Liver (tissue), 8 donors: ENCODE measurements at regions not wholly inside any gene's neighbourhood (a gene's known extent, or its start where the extent isn't known, plus 50 kb on each side); places are given as distances from the start of the nearest gene placed in this dataset.
"Not testable (repeated sequence)": the region's sequence is repeated elsewhere in the genome, so short reads cannot be mapped to it uniquely, and the experiment has no call there.

Source experiments
- DNase-seq: peaks from one replicate; pipeline ENCODE4 v3.0.0-alpha.2; 2017; ENCODE audit warnings: low spot score
- H3K27ac ChIP-seq, 2 donors: one replicate each; pipeline ENCODE4 v1.7.0; 2013; ENCODE audit warnings: inconsistent platforms in 2 of 2, low read length in 2 of 2, control low read depth in 1 of 2, low read depth in 1 of 2, mild to moderate bottlenecking in 1 of 2
- H3K27me3 ChIP-seq, 4 donors: one replicate each; pipeline versions ENCODE4 v1.6.1 to v1.7.0; 2013; ENCODE audit warnings: low read length in 3 of 4, inconsistent platforms in 1 of 4, mild to moderate bottlenecking in 1 of 4, moderate library complexity in 1 of 4; ENCODE audit not compliant: control insufficient read depth in 4 of 4, insufficient read depth in 4 of 4
- H3K36me3 ChIP-seq, 4 donors: one replicate each; pipeline versions ENCODE4 v1.6.1 to v1.7.0; 2013; ENCODE audit warnings: low read length in 3 of 4, mild to moderate bottlenecking in 3 of 4, low read depth in 1 of 4, moderate library complexity in 1 of 4; ENCODE audit not compliant: control insufficient read depth in 4 of 4, insufficient read depth in 3 of 4
- H3K4me1 ChIP-seq, 4 donors: one replicate each; pipeline versions ENCODE4 v1.6.1 to v1.7.0; 2013; ENCODE audit warnings: low read length in 3 of 4, mild to moderate bottlenecking in 3 of 4, moderate library complexity in 1 of 4; ENCODE audit not compliant: control insufficient read depth in 4 of 4, insufficient read depth in 4 of 4
- H3K4me3 ChIP-seq, 3 donors: one replicate each; pipeline versions ENCODE4 v1.6.1 to v1.7.0; 2013; ENCODE audit warnings: low read length in 3 of 3, control low read depth in 1 of 3, low read depth in 1 of 3, mild to moderate bottlenecking in 1 of 3
- H3K9ac ChIP-seq, 2 donors: one replicate each; pipeline ENCODE4 v1.7.0; 2013; ENCODE audit warnings: low read length in 2 of 2, mild to moderate bottlenecking in 2 of 2, moderate library complexity in 2 of 2, control low read depth in 1 of 2, low read depth in 1 of 2
- H3K9me3 ChIP-seq, 4 donors: one replicate each; pipeline versions ENCODE4 v1.6.1 to v1.7.0; 2013; ENCODE audit warnings: low read length in 3 of 4; ENCODE audit not compliant: control insufficient read depth in 4 of 4
- ATF3 ChIP-seq: IDR thresholded peaks from 2 replicates; pipeline ENCODE4 v1.6.1; 2016; ENCODE audit warnings: antibody characterized with exemption
- CTCF ChIP-seq: fragments of 150-350 bp; IDR thresholded peaks from 2 replicates; pipeline ENCODE4 v1.5.1; 2017; ENCODE audit warnings: improper control_type of control experiment, low read depth, low read length; ENCODE audit not compliant: missing input control
- EGR1 ChIP-seq, 2 donors: IDR thresholded peaks; 2 replicates each; pipeline ENCODE4 v1.6.1; 2016 to 2018; ENCODE audit warnings: antibody characterized with exemption in 2 of 2, low read depth in 2 of 2
- FOXA1 ChIP-seq: IDR thresholded peaks from 2 replicates; pipeline ENCODE4 v1.6.1; 2016; ENCODE audit warnings: antibody characterized with exemption
- FOXA2 ChIP-seq: IDR thresholded peaks from 2 replicates; pipeline ENCODE4 v1.6.1; 2016; ENCODE audit warnings: antibody characterized with exemption
- GABPA ChIP-seq, 2 donors: IDR thresholded peaks in 1 of 2; conservative IDR thresholded peaks in 1 of 2; 2 replicates each; pipeline ENCODE4 v1.6.1; 2016; ENCODE audit warnings: antibody characterized with exemption in 2 of 2, mild to moderate bottlenecking in 1 of 2, moderate library complexity in 1 of 2
- HNF4A ChIP-seq, 2 donors: conservative IDR thresholded peaks; 2 replicates each; pipeline ENCODE4 v1.6.1; 2016; ENCODE audit warnings: antibody characterized with exemption in 2 of 2, mild to moderate bottlenecking in 2 of 2
- HNF4G ChIP-seq: IDR thresholded peaks from 2 replicates; pipeline ENCODE4 v1.6.1; 2016; ENCODE audit warnings: antibody characterized with exemption
- JUND ChIP-seq, 2 donors: IDR thresholded peaks; 2 replicates each; pipeline ENCODE4 v1.6.1; 2016; ENCODE audit warnings: antibody characterized with exemption in 2 of 2
- MAX ChIP-seq: IDR thresholded peaks from 2 replicates; pipeline ENCODE4 v1.6.1; 2016; ENCODE audit warnings: antibody characterized with exemption
- NR2F2 ChIP-seq: IDR thresholded peaks from 2 replicates; pipeline ENCODE4 v1.6.1; 2016; ENCODE audit warnings: antibody characterized with exemption
- RAD21 ChIP-seq, 2 donors: IDR thresholded peaks; 2 replicates each; pipeline ENCODE4 v1.6.1; 2016; ENCODE audit warnings: antibody characterized with exemption in 2 of 2, mild to moderate bottlenecking in 2 of 2
- REST ChIP-seq: IDR thresholded peaks from 2 replicates; pipeline ENCODE4 v1.6.1; 2016; ENCODE audit warnings: antibody characterized with exemption, mild to moderate bottlenecking
- RXRA ChIP-seq, 2 donors: IDR thresholded peaks; 2 replicates each; pipeline ENCODE4 v1.6.1; 2017 to 2018; ENCODE audit warnings: antibody characterized with exemption in 2 of 2, mild to moderate bottlenecking in 1 of 2
- SP1 ChIP-seq: IDR thresholded peaks from 2 replicates; pipeline ENCODE4 v1.6.1; 2018; ENCODE audit warnings: antibody characterized with exemption, mild to moderate bottlenecking
- TAF1 ChIP-seq: conservative IDR thresholded peaks from 2 replicates; pipeline ENCODE4 v1.6.1; 2016; ENCODE audit warnings: antibody characterized with exemption, mild to moderate bottlenecking
- YY1 ChIP-seq: IDR thresholded peaks from 2 replicates; pipeline ENCODE4 v1.6.1; 2016; ENCODE audit warnings: antibody characterized with exemption, mild to moderate bottlenecking
- ZBTB33 ChIP-seq: IDR thresholded peaks from 2 replicates; pipeline ENCODE4 v1.6.1; 2016; ENCODE audit warnings: antibody characterized with exemption
- WGBS: extraction: QIAGEN DNeasy Blood & Tissue Kit; methylation state at CpG from one replicate; pipeline ENCODE4 v1.1.7; 2013; 5-methylcytosine and 5-hydroxymethylcytosine counted together
- donor health status: healthy.
- donor health status: healthy.
- donor health status: healthy.
- donor health status: healthy.
- donor health status: healthy.

- Histone ChIP-seq H3K36me3 (no peaks in the 10 kb centered on the region), H3K9ac (no peak overlapping the region), H3K4me3 (no peak overlapping the region), H3K9me3 (peaks cover 0 to 3% (median 0%) of the 10 kb centered on the region in 4 donors), H3K27ac (no peak overlapping the region), H3K27me3 (no peaks in the 10 kb centered on the region), H3K4me1 (peaks cover 0 to 4% (median 2%) of the 10 kb centered on the region in 4 donors)
- 31% methylated on average over 2 of the region's 2 CpGs for WGBS
- no peak for DNase-seq
- TF ChIP-seq ZBTB33 (no peak), HNF4A (conservative IDR thresholded peaks at IDR 0.05) (peak; percentile 7 to 23), RXRA (IDR thresholded peaks at IDR 0.05) (peak in 1 of 2 donors; percentile 33)
These were observed 899.2 kb downstream of the NCAM2 start for GRCh38 chr21:21897275-21897883.

- WGBS = 91% methylated on average over 1 of the region's 1 CpG
- peaks cover 0 to 4% (median 2%) of the 10 kb centered on the region in 4 donors for H3K4me1 ChIP-seq
- H3K36me3 ChIP-seq = no peaks in the 10 kb centered on the region
- no peaks in the 10 kb centered on the region for H3K27me3 ChIP-seq
- no peak for DNase-seq
- H3K4me3 ChIP-seq = no peak overlapping the region
- H3K9ac ChIP-seq = no peak overlapping the region
- no peak overlapping the region for H3K27ac ChIP-seq
- TF ChIP-seq SP1 (no peak), FOXA2 (no peak), TAF1 (no peak), HNF4A (conservative IDR thresholded peaks at IDR 0.05) (no peak), JUND (IDR thresholded peaks at IDR 0.05) (no peak), MAX (no peak), NR2F2 (no peak), CTCF (no peak), GABPA (IDR thresholded peaks at IDR 0.05 in 1 of 2, conservative IDR thresholded peaks at IDR 0.05 in 1 of 2) (no peak), ATF3 (no peak), ZBTB33 (no peak), YY1 (no peak), REST (no peak), EGR1 (IDR thresholded peaks at IDR 0.05; ENCODE audit: low read depth in 2 of 2) (no peak), RXRA (IDR thresholded peaks at IDR 0.05) (no peak), HNF4G (no peak), FOXA1 (no peak), RAD21 (IDR thresholded peaks at IDR 0.05) (no peak)
- H3K9me3 ChIP-seq = peaks cover 0 to 1% (median 0%) of the 10 kb centered on the region in 4 donors
These were observed 900.6 kb downstream of the NCAM2 start for GRCh38 chr21:21898801-21899200.

- H3K36me3 ChIP-seq, DNase-seq, H3K9me3 ChIP-seq, H3K4me1 ChIP-seq, H3K27ac ChIP-seq, H3K9ac ChIP-seq, H3K4me3 ChIP-seq, H3K27me3 ChIP-seq: not testable (repeated sequence)
- 93% methylated on average over 28 of the region's 28 CpGs for WGBS
These were observed 904.2 kb downstream of the NCAM2 start for GRCh38 chr21:21902416-21902815.
